Neural progenitor cell (in vitro differentiated cells): ENCODE measurements at regions not wholly inside any gene's neighbourhood (a gene's known extent, or its start where the extent isn't known, plus 50 kb on each side); places are given as distances from the start of the nearest gene placed in this dataset.

ENCODE experiments used
- CTCF ChIP-seq: fragments of 200-600 bp; sonication (generic); IDR thresholded peaks from 2 replicates; pipeline ENCODE4 v1.5.1; 2017; ENCODE audit warnings: antibody characterized with exemption, mild to moderate bottlenecking
- EZH2phosphoT487 ChIP-seq: fragments of 200-600 bp; sonication (generic); IDR thresholded peaks from 2 replicates; pipeline ENCODE4 v1.6.1; 2017; ENCODE audit warnings: antibody characterized with exemption

- TF ChIP-seq CTCF = no peak
- no peak for TF ChIP-seq EZH2phosphoT487
Measured at GRCh38 chr5:35319333-35320002, 89.2 kb upstream of the PRLR start.
